Erythroblast (primary cell): ENCODE measurements at regions not wholly inside any gene's neighbourhood (a gene's known extent, or its start where the extent isn't known, plus 50 kb on each side); places are given as distances from the start of the nearest gene placed in this dataset.

Experiments
- GATA1 ChIP-seq: IDR thresholded peaks from 2 replicates; pipeline ENCODE4 v1.6.1; 2011; ENCODE audit warnings: low read depth, mild to moderate bottlenecking, control low read depth, low read length, moderate library complexity
- POLR2A ChIP-seq: IDR thresholded peaks from 2 replicates; pipeline ENCODE4 v1.6.1; 2011; ENCODE audit warnings: mild to moderate bottlenecking, low read length

- TF ChIP-seq POLR2A (no peak), GATA1 (no peak)
Observed at GRCh38 chr7:125820495-125820894, 890.9 kb upstream of the POT1 start.
